ENCODE measurements at regions not wholly inside any gene's neighbourhood (a gene's known extent, or its start where the extent isn't known, plus 50 kb on each side); places are given as distances from the start of the nearest gene placed in this dataset.
"Not testable (repeated sequence)": the region's sequence is repeated elsewhere in the genome, so short reads cannot be mapped to it uniquely, and the experiment has no call there.

DNA sequence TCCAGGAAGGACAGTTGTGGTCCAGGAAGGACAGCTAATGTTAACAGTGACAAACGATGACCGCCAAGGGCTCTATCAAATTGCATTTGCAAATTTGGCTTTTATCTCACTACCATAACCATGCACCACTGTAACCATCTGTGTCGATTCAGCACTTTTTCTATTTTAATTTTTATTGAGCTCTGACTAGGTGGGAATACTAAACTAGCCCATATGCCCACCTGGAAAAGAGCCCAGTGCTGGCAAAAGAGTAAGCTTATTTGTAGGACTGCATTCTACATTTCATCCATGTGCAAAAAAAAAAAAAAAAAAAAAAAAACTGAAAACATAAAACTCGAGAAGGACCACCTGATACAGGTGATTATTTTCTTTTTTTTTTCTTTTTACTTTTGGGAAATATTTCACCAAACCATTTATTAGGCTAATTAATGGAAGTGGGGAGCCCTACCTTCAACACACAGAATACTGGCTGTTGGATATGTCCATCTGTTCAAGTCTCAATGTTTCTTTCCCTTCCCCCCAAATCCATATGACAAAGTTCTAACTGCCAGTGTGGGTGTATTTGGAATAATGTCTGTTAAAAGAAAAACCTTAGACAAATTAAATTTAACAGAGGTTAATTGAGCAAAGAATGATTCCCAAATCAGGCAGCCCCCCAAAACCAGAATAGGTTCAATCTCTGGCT, 99.5 kb upstream of the MXRA5 start:
- intact Hi-C loops (cut with DNase I) = no loop called here

DNA sequence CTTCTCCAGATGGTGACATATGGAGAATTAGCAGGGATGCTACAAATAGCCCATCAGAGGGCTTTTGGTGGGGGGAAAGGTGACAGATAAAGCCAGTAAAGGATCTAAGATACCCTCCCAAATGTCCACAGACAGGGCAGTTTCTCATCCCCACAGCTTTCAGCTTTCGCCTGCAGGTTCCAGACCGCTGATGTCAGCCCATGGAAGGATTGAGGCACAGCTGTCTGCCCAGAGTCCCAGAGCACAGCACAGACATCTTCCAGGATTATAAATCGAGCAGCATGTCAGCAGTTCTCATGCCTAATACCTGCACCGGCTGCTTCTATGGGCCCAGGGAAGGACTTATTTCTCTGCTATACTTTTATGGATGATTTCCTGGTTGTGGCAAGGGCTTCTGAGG, 96.7 kb upstream of the MXRA5 start:
- intact Hi-C loops (cut with DNase I) = no loop called here
- no peak for DNase-seq
- Histone ChIP-seq H3K27me3 (no peaks in the 10 kb centered on the region), H3K4me3 (no peak overlapping the region), H3K9ac (ENCODE audit: low read depth in 2 of 2, low read length in 2 of 2) (no peak overlapping the region), H3K9me3 (no peaks in the 10 kb centered on the region), H3K4me1 (no peaks in the 10 kb centered on the region), H3K36me3 (no peaks in the 10 kb centered on the region), H3K27ac (no peak overlapping the region)
- TF ChIP-seq, protein P1, sequence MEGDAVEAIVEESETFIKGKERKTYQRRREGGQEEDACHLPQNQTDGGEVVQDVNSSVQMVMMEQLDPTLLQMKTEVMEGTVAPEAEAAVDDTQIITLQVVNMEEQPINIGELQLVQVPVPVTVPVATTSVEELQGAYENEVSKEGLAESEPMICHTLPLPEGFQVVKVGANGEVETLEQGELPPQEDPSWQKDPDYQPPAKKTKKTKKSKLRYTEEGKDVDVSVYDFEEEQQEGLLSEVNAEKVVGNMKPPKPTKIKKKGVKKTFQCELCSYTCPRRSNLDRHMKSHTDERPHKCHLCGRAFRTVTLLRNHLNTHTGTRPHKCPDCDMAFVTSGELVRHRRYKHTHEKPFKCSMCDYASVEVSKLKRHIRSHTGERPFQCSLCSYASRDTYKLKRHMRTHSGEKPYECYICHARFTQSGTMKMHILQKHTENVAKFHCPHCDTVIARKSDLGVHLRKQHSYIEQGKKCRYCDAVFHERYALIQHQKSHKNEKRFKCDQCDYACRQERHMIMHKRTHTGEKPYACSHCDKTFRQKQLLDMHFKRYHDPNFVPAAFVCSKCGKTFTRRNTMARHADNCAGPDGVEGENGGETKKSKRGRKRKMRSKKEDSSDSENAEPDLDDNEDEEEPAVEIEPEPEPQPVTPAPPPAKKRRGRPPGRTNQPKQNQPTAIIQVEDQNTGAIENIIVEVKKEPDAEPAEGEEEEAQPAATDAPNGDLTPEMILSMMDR (IDR thresholded peaks at IDR 0.05) = no peak

More for the DNA sequence above, 99.5 kb upstream of the MXRA5 start:
- TF ChIP-seq, protein P1 (IDR thresholded peaks at IDR 0.05) = no peak
- Histone ChIP-seq H3K27ac (no peak overlapping the region), H3K4me3 (no peak overlapping the region), H3K9ac (ENCODE audit: low read depth in 2 of 2, low read length in 2 of 2) (no peak overlapping the region), H3K36me3 (no peaks in the 10 kb centered on the region), H3K27me3 (no peaks in the 10 kb centered on the region), H3K9me3 (no peaks in the 10 kb centered on the region), H3K4me1 (no peaks in the 10 kb centered on the region)
- no peak for DNase-seq

DNA sequence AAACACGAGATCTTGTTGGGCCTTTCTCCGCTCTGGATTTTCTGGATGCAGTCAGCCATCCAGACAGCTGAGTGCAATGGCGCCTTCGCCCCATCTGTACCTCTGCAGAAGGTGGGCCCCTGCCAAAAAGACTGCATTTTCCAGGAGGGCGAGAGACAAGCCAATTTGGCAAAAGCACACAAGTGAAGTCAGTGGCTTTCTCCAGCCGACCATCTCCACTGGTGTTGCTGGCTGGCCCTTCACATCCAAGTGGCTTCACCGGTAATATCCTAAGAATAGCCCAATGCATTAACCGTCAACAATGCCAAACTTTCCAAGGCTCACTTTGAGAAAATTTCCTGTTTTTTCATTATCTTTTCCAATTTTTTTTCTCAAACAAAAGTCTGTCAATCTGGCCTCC, 96.2 kb upstream of the MXRA5 start:
- intact Hi-C loops (cut with DNase I) = no loop called here
- no peaks in the 10 kb centered on the region for H3K9me3 ChIP-seq
- H3K4me1 ChIP-seq = no peaks in the 10 kb centered on the region
- H3K4me3 ChIP-seq = no peak overlapping the region
- TF ChIP-seq, protein P1 (IDR thresholded peaks at IDR 0.05) = no peak
- no peaks in the 10 kb centered on the region for H3K27me3 ChIP-seq
- no peak overlapping the region for H3K27ac ChIP-seq
- H3K9ac ChIP-seq (ENCODE audit: low read depth in 2 of 2, low read length in 2 of 2) = no peak overlapping the region
- no peaks in the 10 kb centered on the region for H3K36me3 ChIP-seq
- no peak for DNase-seq

DNA sequence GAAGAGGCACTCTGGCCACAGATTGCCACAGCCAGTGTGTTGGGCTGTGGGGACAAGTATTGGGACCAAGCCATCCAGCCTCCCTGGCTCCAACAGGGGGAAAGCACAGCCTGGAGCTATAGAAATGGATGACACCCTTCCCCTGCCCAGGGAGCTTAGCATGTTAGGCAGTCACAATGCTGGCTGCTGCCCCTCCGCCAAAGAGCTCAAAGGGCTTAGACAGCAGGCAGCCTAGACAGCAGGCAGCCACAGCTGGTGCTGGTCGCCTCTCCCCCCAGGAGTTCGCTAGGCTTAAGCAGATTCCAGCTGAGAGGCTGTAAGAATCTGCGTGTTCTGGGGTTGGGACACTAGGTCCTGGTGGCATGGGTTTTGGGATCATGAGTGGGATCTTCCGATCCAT, 94.5 kb upstream of the MXRA5 start:
- Histone ChIP-seq H3K27me3 (no peaks in the 10 kb centered on the region), H3K4me1 (no peaks in the 10 kb centered on the region), H3K36me3 (no peaks in the 10 kb centered on the region), H3K9me3 (no peaks in the 10 kb centered on the region), H3K27ac (no peak overlapping the region), H3K9ac (ENCODE audit: low read depth in 2 of 2, low read length in 2 of 2) (no peak overlapping the region), H3K4me3 (no peak overlapping the region)
- no peak for DNase-seq
- intact Hi-C loops (cut with DNase I) = no loop called here
- TF ChIP-seq, protein P1 (IDR thresholded peaks at IDR 0.05) = no peak

DNA sequence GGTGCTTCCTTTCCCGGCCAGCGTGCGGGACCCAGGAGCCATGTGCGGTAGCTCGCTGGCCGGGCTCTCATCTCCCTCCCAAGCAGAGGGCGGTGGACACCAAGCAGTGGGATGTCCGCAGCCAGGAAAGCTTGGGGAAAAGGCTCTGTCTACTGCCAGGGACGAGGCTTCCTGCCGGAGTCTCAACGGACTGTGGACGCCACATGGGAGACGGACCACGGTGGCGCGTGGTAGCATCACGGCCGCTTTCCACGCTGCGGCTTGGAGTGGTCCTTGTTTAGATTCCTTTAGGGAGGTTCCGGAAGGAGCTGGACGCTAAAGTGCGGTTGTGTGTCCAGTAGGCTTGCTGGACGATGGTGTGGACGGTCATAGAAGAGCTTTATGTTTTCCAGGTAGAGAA, 89.5 kb upstream of the MXRA5 start:
- H3K9me3 ChIP-seq; H3K4me3 ChIP-seq; H3K9ac ChIP-seq (ENCODE audit: low read depth in 2 of 2, low read length in 2 of 2); H3K4me1 ChIP-seq; DNase-seq; H3K27me3 ChIP-seq; H3K27ac ChIP-seq; H3K36me3 ChIP-seq; intact Hi-C loops (cut with DNase I): not testable (repeated sequence)

DNA sequence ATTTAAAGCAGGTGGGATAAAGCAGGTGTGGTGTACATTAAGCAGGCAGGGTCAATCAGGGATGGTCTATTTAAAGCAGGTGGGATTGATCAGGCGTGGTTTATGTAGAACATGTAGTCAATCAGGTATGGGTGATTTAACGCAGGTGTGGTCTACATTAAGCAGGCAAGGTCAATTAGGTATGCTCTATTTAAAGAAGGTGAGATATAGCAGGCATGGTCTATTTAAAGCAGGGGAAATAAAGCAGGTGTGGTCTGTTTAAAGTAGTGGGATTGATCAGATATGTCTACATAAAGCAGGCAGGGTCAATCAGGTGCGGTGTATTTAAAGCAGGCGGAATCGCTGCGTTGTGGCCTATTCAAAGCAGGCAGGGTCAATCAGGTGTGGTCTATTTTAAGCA, 88.6 kb upstream of the MXRA5 start:
- DNase-seq = no peak
- Histone ChIP-seq H3K27me3 (no peaks in the 10 kb centered on the region), H3K9ac (ENCODE audit: low read depth in 2 of 2, low read length in 2 of 2) (no peak overlapping the region), H3K27ac (no peak overlapping the region), H3K4me1 (no peaks in the 10 kb centered on the region), H3K9me3 (no peaks in the 10 kb centered on the region), H3K4me3 (no peak overlapping the region), H3K36me3 (no peaks in the 10 kb centered on the region)
- TF ChIP-seq, protein P1 (IDR thresholded peaks at IDR 0.05) = no peak
- intact Hi-C loops (cut with DNase I) = no loop called here
